ENCODE measurements at regions not wholly inside any gene's neighbourhood (a gene's known extent, or its start where the extent isn't known, plus 50 kb on each side); places are given as distances from the start of the nearest gene placed in this dataset.
"Not testable (repeated sequence)": the region's sequence is repeated elsewhere in the genome, so short reads cannot be mapped to it uniquely, and the experiment has no call there.

- no peaks in the 10 kb centered on the region for H3K4me1 Mint-ChIP-seq
Observed at GRCh38 chr5:142210864-142211412, 102.4 kb downstream of the NDFIP1 start.

GRCh38 chr5:142210011-142210410, 101.4 kb downstream of the NDFIP1 start:
- H3K36me3 Mint-ChIP-seq (ENCODE audit: low read depth): no peaks in the 10 kb centered on the region
- no peaks in the 10 kb centered on the region for H3K27me3 Mint-ChIP-seq
- H3K9me3 Mint-ChIP-seq: no peaks in the 10 kb centered on the region
- peak overlapping the region; percentile 15 for H3K27ac Mint-ChIP-seq
- DNase-seq: no peak
- H3K4me1 Mint-ChIP-seq: no peaks in the 10 kb centered on the region
- H3K4me3 Mint-ChIP-seq: no peak overlapping the region
- intact Hi-C loops (cut with micrococcal nuclease): no loop called here

More at GRCh38 chr5:142210864-142211412, 102.4 kb downstream of the NDFIP1 start:
- DNase-seq: no peak
- intact Hi-C loops (cut with micrococcal nuclease): no loop called here
- H3K4me3 Mint-ChIP-seq: no peak overlapping the region
- no peaks in the 10 kb centered on the region for H3K36me3 Mint-ChIP-seq (ENCODE audit: low read depth)
- no peaks in the 10 kb centered on the region for H3K27me3 Mint-ChIP-seq
- no peaks in the 10 kb centered on the region for H3K9me3 Mint-ChIP-seq
- H3K27ac Mint-ChIP-seq: no peak overlapping the region

DNA sequence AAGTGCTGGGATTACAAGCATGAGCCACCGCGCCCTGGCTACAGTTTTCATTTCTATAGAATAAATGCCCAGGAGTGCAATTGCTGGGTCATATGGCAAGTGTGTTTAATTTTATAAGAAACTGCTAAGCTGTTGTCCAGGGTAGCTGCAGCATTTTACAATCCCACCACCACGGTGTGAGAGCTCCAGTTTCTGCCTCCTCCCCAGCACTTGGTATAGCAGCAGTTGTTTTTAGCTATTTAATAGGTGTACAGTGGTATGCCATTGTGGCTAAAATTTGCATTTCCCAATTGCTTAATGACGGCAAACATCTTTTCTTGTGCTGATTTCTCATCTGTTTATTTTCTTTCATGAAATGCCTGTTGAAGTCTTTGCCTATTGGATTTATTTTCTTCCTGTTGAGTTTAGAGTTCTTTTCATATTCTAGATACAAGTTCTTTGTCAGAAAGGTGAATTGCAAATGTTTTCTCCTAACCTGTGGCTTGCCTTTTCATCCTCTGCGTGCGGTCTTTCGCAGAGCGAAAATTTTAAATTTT, 100.3 kb downstream of the NDFIP1 start:
- Mint-ChIP-seq H3K27me3 (no peaks in the 10 kb centered on the region), H3K36me3 (ENCODE audit: low read depth) (no peaks in the 10 kb centered on the region), H3K27ac (no peak overlapping the region), H3K4me1 (no peaks in the 10 kb centered on the region), H3K4me3 (no peak overlapping the region), H3K9me3 (no peaks in the 10 kb centered on the region)
- DNase-seq: no peak
- intact Hi-C loops (cut with micrococcal nuclease): no loop called here

GRCh38 chr5:142208244-142208643, 99.7 kb downstream of the NDFIP1 start:
- H3K4me3 Mint-ChIP-seq; DNase-seq; intact Hi-C loops (cut with micrococcal nuclease); H3K36me3 Mint-ChIP-seq (ENCODE audit: low read depth); H3K9me3 Mint-ChIP-seq; H3K4me1 Mint-ChIP-seq; H3K27me3 Mint-ChIP-seq; H3K27ac Mint-ChIP-seq: not testable (repeated sequence)

- no peak for DNase-seq
- H3K27me3 Mint-ChIP-seq: peaks cover 2% of the 10 kb centered on the region
- intact Hi-C loops (cut with micrococcal nuclease): no loop called here
- H3K36me3 Mint-ChIP-seq (ENCODE audit: low read depth): no peaks in the 10 kb centered on the region
- no peak overlapping the region for H3K27ac Mint-ChIP-seq
- no peaks in the 10 kb centered on the region for H3K4me1 Mint-ChIP-seq
- H3K4me3 Mint-ChIP-seq: no peak overlapping the region
- no peaks in the 10 kb centered on the region for H3K9me3 Mint-ChIP-seq
Observed at GRCh38 chr5:142206801-142207200, 98.2 kb downstream of the NDFIP1 start.

- H3K27ac Mint-ChIP-seq: no peak overlapping the region
- intact Hi-C loops (cut with micrococcal nuclease): no loop called here
Observed at GRCh38 chr5:142204219-142204618, 95.6 kb downstream of the NDFIP1 start.

More at GRCh38 chr5:142204219-142204618, 95.6 kb downstream of the NDFIP1 start:
- Mint-ChIP-seq H3K36me3 (ENCODE audit: low read depth) (no peaks in the 10 kb centered on the region), H3K4me1 (no peaks in the 10 kb centered on the region), H3K9me3 (no peaks in the 10 kb centered on the region), H3K27me3 (peaks cover 9% of the 10 kb centered on the region), H3K4me3 (no peak overlapping the region)
- DNase-seq: no peak
